Amniotic epithelial cell (primary cell): ENCODE measurements at regions not wholly inside any gene's neighbourhood (a gene's known extent, or its start where the extent isn't known, plus 50 kb on each side); places are given as distances from the start of the nearest gene placed in this dataset.

Experiments used
- DNase-seq: peaks from one replicate; pipeline ENCODE4 v3.0.0-alpha.2; 2010; ENCODE audit warnings: low read depth

GRCh38 chr4:173763389-173763788, 233.4 kb upstream of the HAND2 start:
- DNase-seq: no peak

DNA sequence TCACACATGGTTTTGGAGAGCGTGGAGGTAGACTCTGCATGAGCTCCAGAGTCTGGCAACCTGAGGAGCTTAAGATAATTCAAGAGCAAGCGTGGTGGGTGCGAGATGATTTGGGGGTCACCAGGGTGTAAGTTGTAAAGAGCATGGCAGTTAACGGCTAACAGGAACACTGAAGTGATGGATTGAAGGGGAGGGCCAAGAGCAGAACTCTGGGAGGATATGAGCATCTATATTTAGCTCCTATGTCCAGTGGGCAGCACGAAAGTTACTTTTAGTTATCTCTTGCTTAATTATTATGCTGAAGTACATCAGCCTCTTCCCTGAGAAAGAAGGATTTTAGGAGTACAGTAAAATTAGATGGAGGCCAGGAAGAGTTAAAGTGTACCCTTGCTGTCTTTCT, 231.9 kb upstream of the HAND2 start:
- DNase-seq: no peak

GRCh38 chr4:173761236-173761635, 231.2 kb upstream of the HAND2 start:
- DNase-seq: no peak

GRCh38 chr4:173758132-173758531, 228.1 kb upstream of the HAND2 start:
- no peak for DNase-seq

- DNase-seq: no peak
Observed at GRCh38 chr4:173753408-173753807, 223.4 kb upstream of the HAND2 start.

DNA sequence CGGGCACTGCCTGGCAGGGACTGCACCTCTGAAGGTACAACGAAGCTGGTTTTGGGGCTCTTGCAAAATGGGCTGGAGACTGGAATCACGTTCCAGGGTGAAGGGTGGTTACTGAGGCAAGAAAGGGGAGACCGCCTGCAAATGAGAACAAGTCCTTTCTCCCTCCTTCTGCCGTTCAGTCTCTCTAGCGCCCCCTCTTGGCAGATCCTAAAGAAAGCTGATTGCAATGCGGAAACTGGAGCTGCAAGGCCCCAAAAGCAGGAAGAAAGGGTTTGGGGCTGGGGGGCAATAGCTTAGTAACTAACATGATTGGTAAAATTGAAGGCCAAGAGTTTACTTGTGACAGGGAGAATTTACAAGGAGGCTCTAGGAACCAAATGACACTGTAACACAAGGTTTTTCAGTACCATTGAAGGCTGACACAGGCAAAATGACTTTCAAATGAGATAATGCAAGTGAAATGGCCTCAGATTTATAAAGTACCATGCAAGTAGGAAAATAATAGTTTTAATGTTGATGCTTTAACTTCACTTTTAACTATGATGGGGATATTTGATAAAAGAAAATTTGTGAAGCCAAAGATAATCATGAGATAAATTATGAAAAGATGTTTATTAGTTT, 222.7 kb upstream of the HAND2 start:
- DNase-seq: no peak

- peak; percentile 63 for DNase-seq
Observed at GRCh38 chr4:173748353-173748752, 218.3 kb upstream of the HAND2 start.

DNA sequence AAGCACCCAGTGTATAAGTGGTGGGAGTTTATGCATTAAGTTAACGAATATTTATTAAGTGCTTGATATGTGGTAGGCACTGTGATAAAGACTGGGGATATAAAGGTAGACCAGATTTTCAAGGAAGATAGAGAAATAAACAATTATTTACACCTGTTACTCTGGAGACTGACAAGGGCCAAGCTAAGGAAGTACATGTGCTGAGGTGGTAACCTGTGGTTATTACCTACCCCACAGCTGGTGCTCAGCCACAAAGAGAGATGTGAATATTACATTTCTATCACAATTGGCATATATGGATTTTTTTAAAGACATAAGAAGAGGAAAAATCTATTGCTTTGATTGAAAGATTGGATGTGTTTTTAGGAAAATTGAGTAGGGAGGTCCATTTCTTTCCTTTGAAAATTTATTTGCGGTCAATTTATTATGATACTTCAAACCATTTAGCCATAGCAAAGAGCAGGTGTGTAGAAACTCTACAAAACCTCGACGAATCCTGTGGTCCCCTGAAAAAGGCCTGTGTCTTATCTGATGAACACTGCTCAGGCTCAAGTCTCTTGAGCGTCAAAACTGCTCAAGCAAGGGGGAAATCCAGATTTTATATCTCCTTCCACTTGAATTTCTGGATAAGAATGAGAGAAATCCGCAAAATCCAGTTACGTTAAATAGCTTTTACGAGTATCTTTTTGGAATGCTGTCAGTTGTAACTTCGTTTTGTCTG, 217.7 kb upstream of the HAND2 start:
- no peak for DNase-seq

DNA sequence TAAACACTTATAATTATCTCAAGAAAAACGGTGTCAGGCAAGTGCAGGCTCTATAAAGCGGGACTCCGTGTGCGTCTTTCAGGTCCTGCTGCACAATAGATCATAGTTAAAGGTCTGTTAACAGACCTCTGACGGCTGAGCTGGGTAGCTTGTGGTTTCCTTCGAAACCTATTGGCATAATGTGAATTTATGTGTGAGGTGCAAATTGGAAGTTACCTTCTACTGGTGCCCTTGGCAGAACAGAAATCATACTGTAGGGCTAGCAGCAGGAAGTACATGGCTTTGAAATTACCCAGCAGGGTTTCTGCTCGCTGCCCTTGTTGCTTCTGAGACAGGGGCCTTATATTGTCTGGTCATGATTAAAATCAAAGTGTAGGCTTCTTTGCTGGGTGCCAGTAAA, 216.4 kb upstream of the HAND2 start:
- DNase-seq: no peak

DNA sequence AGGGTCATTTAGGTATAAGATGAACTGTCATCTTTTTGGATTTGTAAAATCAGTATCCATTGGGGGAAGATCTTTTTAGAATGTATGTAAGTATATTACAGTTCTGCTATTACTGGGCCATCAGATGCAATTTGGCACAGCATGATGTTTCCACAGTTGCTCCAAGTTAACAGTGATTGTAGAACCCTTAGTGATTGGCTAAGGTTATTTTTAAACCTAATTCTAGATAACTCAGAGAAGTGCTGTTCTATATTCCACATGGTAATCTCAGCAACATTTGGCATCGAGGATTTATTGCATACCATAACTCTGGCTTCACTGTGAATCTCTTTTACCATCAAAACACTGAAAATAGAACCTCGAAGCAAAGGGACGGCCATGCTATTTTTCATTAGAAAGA, 215.7 kb upstream of the HAND2 start:
- DNase-seq: no peak

GRCh38 chr4:173736840-173737239, 206.8 kb upstream of the HAND2 start:
- DNase-seq: peak; percentile 25

GRCh38 chr4:173735585-173735984, 205.6 kb upstream of the HAND2 start:
- DNase-seq: no peak

GRCh38 chr4:173735049-173735448, 205.0 kb upstream of the HAND2 start:
- DNase-seq: peak; percentile 27

GRCh38 chr4:173731257-173731656, 201.2 kb upstream of the HAND2 start:
- no peak for DNase-seq

GRCh38 chr4:173722075-173722474, 192.0 kb upstream of the HAND2 start:
- no peak for DNase-seq

DNA sequence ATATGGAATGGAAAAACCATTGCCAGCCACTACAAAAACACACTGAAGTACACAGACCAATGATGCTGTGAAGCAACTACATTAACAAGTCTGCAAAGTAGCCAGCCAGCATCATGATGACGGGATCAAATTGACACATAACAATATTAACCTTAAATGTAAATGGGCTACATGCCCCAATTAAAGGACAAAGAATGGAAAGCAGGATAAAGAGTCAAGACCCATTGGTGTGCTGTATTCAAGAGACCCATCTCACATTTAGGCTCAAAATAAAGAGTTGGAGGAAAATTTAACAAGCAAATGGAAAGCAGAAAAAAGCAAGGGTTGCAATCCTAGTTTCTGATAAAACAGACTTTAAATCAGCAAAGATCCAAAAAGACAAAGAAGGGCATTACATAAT, 188.5 kb upstream of the HAND2 start:
- DNase-seq: peak; percentile 21

GRCh38 chr4:173717581-173717980, 187.6 kb upstream of the HAND2 start:
- no peak for DNase-seq

- DNase-seq: no peak
Observed at GRCh38 chr4:173714456-173714855, 184.4 kb upstream of the HAND2 start.

DNA sequence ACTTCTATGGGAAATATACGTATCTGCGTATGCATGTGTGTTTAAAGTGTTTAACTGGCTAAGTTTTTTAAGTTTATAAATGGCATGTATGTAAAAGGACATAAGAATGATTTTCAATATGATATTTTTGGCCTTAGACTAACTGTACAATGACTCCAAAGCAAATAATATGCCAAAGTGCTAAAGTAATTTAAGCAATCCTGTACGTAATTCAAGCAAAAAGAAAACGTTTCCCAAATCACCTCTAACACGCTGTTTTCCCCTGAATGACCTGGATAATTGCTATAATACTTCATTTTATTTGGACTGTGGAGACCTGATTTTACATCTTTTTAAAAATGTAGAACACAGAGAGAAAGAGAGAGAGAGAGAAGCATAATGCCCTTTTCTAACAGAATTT, 183.0 kb upstream of the HAND2 start:
- no peak for DNase-seq

- peak; percentile 80 for DNase-seq
Observed at GRCh38 chr4:173707658-173708419, 177.8 kb upstream of the HAND2 start.

DNA sequence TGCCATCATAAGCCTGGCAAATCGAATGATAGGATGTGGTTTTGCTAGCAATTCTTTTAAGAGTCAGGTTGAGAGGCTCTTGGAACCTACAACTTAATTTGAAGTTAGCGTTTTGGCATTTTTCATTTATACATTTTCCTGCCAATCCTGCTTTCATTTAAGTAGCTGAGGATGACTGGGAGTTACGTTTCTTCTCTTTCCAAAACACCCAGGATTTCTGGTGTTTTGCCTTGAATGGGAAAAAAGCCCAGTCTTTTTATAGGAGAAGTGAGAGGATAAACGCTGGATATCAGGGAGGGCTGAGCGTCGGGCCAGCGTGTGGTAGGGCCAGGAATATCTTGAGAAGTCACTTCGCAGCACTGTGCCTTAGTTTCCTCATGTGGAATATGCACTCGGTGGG, 174.2 kb upstream of the HAND2 start:
- no peak for DNase-seq

GRCh38 chr4:173703021-173703420, 173.0 kb upstream of the HAND2 start:
- DNase-seq: no peak

DNA sequence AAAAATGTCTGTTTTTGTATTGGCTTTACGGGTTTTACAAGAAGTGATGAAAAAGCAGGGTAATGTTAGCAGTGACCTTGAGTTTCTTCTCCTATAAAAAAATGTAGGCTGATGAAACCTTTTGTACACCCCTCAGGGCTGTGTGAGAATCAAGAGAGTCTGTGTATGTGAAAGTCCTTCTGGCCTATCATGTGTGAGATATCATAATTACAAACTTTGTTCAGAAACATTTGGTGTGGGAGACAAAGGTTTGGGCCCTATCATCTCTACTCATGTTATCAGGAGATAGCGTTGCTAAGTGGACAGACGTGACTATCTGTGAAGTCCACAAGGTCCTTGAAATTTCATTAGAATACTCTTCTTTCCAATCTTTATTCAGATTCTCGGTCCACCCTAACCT, 170.6 kb upstream of the HAND2 start:
- no peak for DNase-seq
